ENCODE measurements at regions not wholly inside any gene's neighbourhood (a gene's known extent, or its start where the extent isn't known, plus 50 kb on each side); places are given as distances from the start of the nearest gene placed in this dataset.

- TF ChIP-seq CTCF (IDR thresholded peaks at IDR 0.05) (no peak), POLR2A (IDR thresholded peaks at IDR 0.05) (no peak), POLR2AphosphoS5 (IDR thresholded peaks at IDR 0.05) (no peak), EP300 (IDR thresholded peaks at IDR 0.05) (no peak)
These were observed 101.0 kb downstream of the HSPH1 start for GRCh38 chr13:31060655-31061054.
